NT2/D1 (cell line): ENCODE measurements at regions not wholly inside any gene's neighbourhood (a gene's known extent, or its start where the extent isn't known, plus 50 kb on each side); places are given as distances from the start of the nearest gene placed in this dataset.

Source experiments
- YY1 ChIP-seq: IDR thresholded peaks from 2 replicates; pipeline ENCODE4 v1.6.1; 2011; ENCODE audit not compliant: insufficient read length, insufficient read depth
- ZNF274 ChIP-seq: IDR thresholded peaks from 2 replicates; pipeline ENCODE4 v1.6.1; 2011; ENCODE audit warnings: mild to moderate bottlenecking, low read depth, low read length

DNA sequence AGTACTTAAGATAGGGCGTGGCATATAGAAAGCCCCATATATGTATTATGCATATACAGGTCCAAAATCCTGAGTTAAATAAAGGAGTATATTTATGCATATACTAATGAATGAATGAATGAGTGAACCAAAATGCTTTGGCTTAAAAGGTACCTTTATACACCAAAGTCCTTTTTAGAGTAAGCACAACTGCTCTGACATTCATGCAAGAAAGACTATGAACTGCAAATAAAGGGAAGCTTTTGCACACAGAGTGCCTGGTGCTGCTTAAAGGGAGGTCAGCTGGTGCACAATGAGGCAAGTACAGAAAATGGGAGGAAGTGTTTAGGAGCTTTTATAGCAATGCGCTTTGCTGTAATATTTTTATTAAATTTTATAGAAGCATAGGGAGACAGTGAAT, 214.0 kb downstream of the KLF13 start:
- TF ChIP-seq ZNF274 = no peak
- TF ChIP-seq YY1 = no peak
